ENCODE measurements at regions not wholly inside any gene's neighbourhood (a gene's known extent, or its start where the extent isn't known, plus 50 kb on each side); places are given as distances from the start of the nearest gene placed in this dataset.

- SMC1A ChIA-PET (ENCODE audit: uncharacterized antibody, unreplicated experiment): no interaction called here
Measured at GRCh38 chr1:88566615-88567387, 117.3 kb upstream of the PKN2 start.

More at GRCh38 chr1:88566615-88567387, 117.3 kb upstream of the PKN2 start:
- FAIRE-seq (no peak), DNase-seq (ENCODE audit: low read depth, low spot score) (no peak), ATAC-seq (no peak)
- WGBS (ENCODE audit: insufficient coverage, insufficient replicate concordance, low lambda C conversion rate, missing lambda C conversion rate): 33% methylated on average over 8 of the region's 9 CpGs
- no peaks in the 10 kb centered on the region for H3K79me2 ChIP-seq (ENCODE audit: control insufficient read depth, insufficient read depth, low read length)
- H3K4me1 ChIP-seq (ENCODE audit: control insufficient read depth, insufficient read depth, low read length): no peaks in the 10 kb centered on the region
- in situ Hi-C loops (cut with MboI) (no loop called here), intact Hi-C loops (cut with micrococcal nuclease; ENCODE audit: unreplicated experiment) (loop anchor here (10.0 kb wide), 1 partner anchor 302 kb away; no protein-coding TSS in a partner anchor)
- H3K27ac ChIP-seq (ENCODE audit: control insufficient read depth, insufficient read depth): no peak overlapping the region
- CTCF ChIA-PET: no interaction called here
- H3K36me3 ChIP-seq (ENCODE audit: control insufficient read depth in 2 of 2, insufficient read depth in 2 of 2, low read length in 1 of 2): no peaks in the 10 kb centered on the region
- no peak overlapping the region for H3K4me2 ChIP-seq (ENCODE audit: control insufficient read depth, insufficient read depth)
- POLR2A ChIA-PET: no interaction called here
- H3K27me3 ChIP-seq (replicated peaks in 1 of 2; ENCODE audit: control insufficient read depth in 2 of 2, insufficient read depth in 2 of 2, low read length in 1 of 2): peaks cover 0 to 1% of the 10 kb centered on the region in 2 experiments; a peak in 3 of 4 replicates
- RAD21 ChIA-PET (ENCODE audit: unreplicated experiment): no interaction called here
- BruUV-seq (replicated peaks): no TSS peak
- H3K4me3 ChIP-seq: no peak overlapping the region
- no peaks in the 10 kb centered on the region for H3K9me3 ChIP-seq (replicated peaks; ENCODE audit: control insufficient read depth, insufficient read depth, low read length)
- no peak overlapping the region for H2AFZ ChIP-seq (ENCODE audit: control insufficient read depth, low read depth, low read length)
- H3K9ac ChIP-seq (ENCODE audit: control insufficient read depth, insufficient read depth, low read length): no peak overlapping the region
- no peaks in the 10 kb centered on the region for H4K20me1 ChIP-seq (ENCODE audit: control insufficient read depth, insufficient read depth)
- TF ChIP-seq TCF7 (IDR thresholded peaks at IDR 0.05; ENCODE audit: borderline replicate concordance): no peak
- no peak for TF ChIP-seq SUZ12 (IDR thresholded peaks at IDR 0.05; ENCODE audit: unreplicated experiment)
- no peak for TF ChIP-seq SPI1 (IDR thresholded peaks at IDR 0.05; ENCODE audit: borderline replicate concordance, insufficient read depth, low read depth, low read length)
- no peak for TF ChIP-seq ZNF24 (IDR thresholded peaks at IDR 0.05)
- no peak for TF ChIP-seq NBN (IDR thresholded peaks at IDR 0.05)
- no peak for TF ChIP-seq FOXK2 (IDR thresholded peaks at IDR 0.05)
- no peak for TF ChIP-seq SMARCA5 (IDR thresholded peaks at IDR 0.05)
- TF ChIP-seq BMI1 (IDR thresholded peaks at IDR 0.05; ENCODE audit: borderline replicate concordance): no peak
- no peak for TF ChIP-seq NR2F1 (conservative IDR thresholded peaks at IDR 0.05)
- TF ChIP-seq IKZF1 (conservative IDR thresholded peaks at IDR 0.05): no peak
- TF ChIP-seq E2F4 (IDR thresholded peaks at IDR 0.05; ENCODE audit: low read depth, low read length): no peak

Measured in GM12878 (cell line).